ENCODE measurements at regions not wholly inside any gene's neighbourhood (a gene's known extent, or its start where the extent isn't known, plus 50 kb on each side); places are given as distances from the start of the nearest gene placed in this dataset.

DNA sequence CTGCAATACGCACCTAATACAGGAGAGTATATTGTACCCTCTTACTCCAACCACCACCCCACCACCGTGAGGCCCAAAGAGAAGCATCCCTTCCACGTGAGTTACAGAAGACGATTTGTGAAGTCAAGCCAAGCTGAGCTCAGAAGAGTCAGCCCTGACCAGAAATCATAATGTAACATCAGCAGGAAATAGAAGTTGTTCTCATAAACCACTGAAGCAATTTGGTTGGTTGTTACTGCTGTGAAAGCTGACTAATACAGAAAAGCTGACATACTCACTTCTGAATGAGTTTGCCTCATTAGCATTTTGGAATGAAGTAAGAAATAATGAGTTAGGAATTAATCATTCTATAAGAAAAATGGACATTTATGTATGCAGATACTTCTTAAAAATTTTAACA is 749.4 kb upstream of the SLC10A2 start:
- TF ChIP-seq POLR2A (IDR thresholded peaks at IDR 0.05; ENCODE audit: low read depth, low read length), result no peak
- no peak for TF ChIP-seq TAF1 (IDR thresholded peaks at IDR 0.05; ENCODE audit: borderline replicate concordance, low read depth, low read length)

Data from GM12892 (cell line).